Activated CD8-positive, alpha-beta T cell treated with anti-CD3 and anti-CD28 coated beads, Interleukin-2, amount 10 ng/mL, durations not matched to agents 7 days and 5 days (primary cell): ENCODE measurements at regions not wholly inside any gene's neighbourhood (a gene's known extent, or its start where the extent isn't known, plus 50 kb on each side); places are given as distances from the start of the nearest gene placed in this dataset.

Experiments
- ATAC-seq: fragments of 150-1000 bp; cut with Tn5 transposase; one replicate; pipeline ENCODE4 v1.10.0; 2021; ENCODE audit warnings: moderate library complexity
- CTCF ChIA-PET: fragments of 350-600 bp; sonication (Branson Sonifier 250); formaldehyde crosslinking; loops from one replicate; lab custom pipeline; 2021; ENCODE audit warnings: antibody characterized with exemption; lab: Charles Lee
- POLR2A ChIA-PET: fragments of 350-600 bp; sonication (Branson Sonifier 250); formaldehyde crosslinking; loops from one replicate; lab custom pipeline; 2021; ENCODE audit warnings: antibody characterized with exemption; lab: Charles Lee
- DNase-seq: peaks from one replicate; pipeline ENCODE4 v3.0.0-alpha.2; 2020
- H3K27ac Mint-ChIP-seq: one replicate; pipeline ENCODE4 v1.8.0; 2021; ENCODE audit warnings: mild to moderate bottlenecking, mixed read lengths
- H3K27me3 Mint-ChIP-seq: one replicate; pipeline ENCODE4 v1.8.0; 2021; ENCODE audit warnings: low read depth, mixed read lengths
- H3K36me3 Mint-ChIP-seq: one replicate; pipeline ENCODE4 v1.8.0; 2021; ENCODE audit warnings: low read depth, mixed read lengths
- H3K4me1 Mint-ChIP-seq: one replicate; pipeline ENCODE4 v1.8.0; 2021; ENCODE audit warnings: low read depth, mixed read lengths
- H3K4me3 Mint-ChIP-seq: one replicate; pipeline ENCODE4 v1.8.0; 2021; ENCODE audit warnings: mild to moderate bottlenecking, mixed read lengths
- H3K9me3 Mint-ChIP-seq: one replicate; pipeline ENCODE4 v1.8.0; 2022; ENCODE audit warnings: mixed read lengths; ENCODE audit not compliant: insufficient read depth

- Mint-ChIP-seq H3K9me3 (no peaks in the 10 kb centered on the region), H3K4me1 (no peaks in the 10 kb centered on the region), H3K27ac (no peak overlapping the region), H3K27me3 (no peaks in the 10 kb centered on the region), H3K36me3 (no peaks in the 10 kb centered on the region), H3K4me3 (no peak overlapping the region)
- POLR2A ChIA-PET = no interaction called here
- ATAC-seq = no peak
- CTCF ChIA-PET = no interaction called here
- DNase-seq = no peak
These were observed 124.0 kb upstream of the PMFBP1 start for GRCh38 chr16:72295914-72296313.

- Mint-ChIP-seq H3K27ac (no peak overlapping the region), H3K36me3 (no peaks in the 10 kb centered on the region), H3K4me1 (no peaks in the 10 kb centered on the region), H3K27me3 (no peaks in the 10 kb centered on the region), H3K9me3 (no peaks in the 10 kb centered on the region), H3K4me3 (no peak overlapping the region)
- ChIA-PET POLR2A (no interaction called here), CTCF (no interaction called here)
- no peak for ATAC-seq
- DNase-seq = no peak
These were observed 119.6 kb upstream of the PMFBP1 start for GRCh38 chr16:72291531-72291981.

- H3K4me1 Mint-ChIP-seq = no peaks in the 10 kb centered on the region
- DNase-seq (no peak), ATAC-seq (no peak)
- no peaks in the 10 kb centered on the region for H3K9me3 Mint-ChIP-seq
- no peaks in the 10 kb centered on the region for H3K27me3 Mint-ChIP-seq
- POLR2A ChIA-PET = no interaction called here
- H3K36me3 Mint-ChIP-seq = no peaks in the 10 kb centered on the region
- H3K4me3 Mint-ChIP-seq = no peak overlapping the region
- CTCF ChIA-PET = no interaction called here
- H3K27ac Mint-ChIP-seq = no peak overlapping the region
These were observed 119.2 kb upstream of the PMFBP1 start for GRCh38 chr16:72291121-72291520.

GRCh38 chr16:72287649-72288048 lies 115.7 kb upstream of the PMFBP1 start:
- no peaks in the 10 kb centered on the region for H3K9me3 Mint-ChIP-seq
- H3K27me3 Mint-ChIP-seq = no peaks in the 10 kb centered on the region
- H3K4me3 Mint-ChIP-seq = no peak overlapping the region
- H3K36me3 Mint-ChIP-seq = no peaks in the 10 kb centered on the region
- no peaks in the 10 kb centered on the region for H3K4me1 Mint-ChIP-seq
- ChIA-PET CTCF (no interaction called here), POLR2A (no interaction called here)
- DNase-seq = no peak
- no peak for ATAC-seq
- no peak overlapping the region for H3K27ac Mint-ChIP-seq

GRCh38 chr16:72286936-72287620 lies 115.1 kb upstream of the PMFBP1 start:
- ATAC-seq = no peak
- no peaks in the 10 kb centered on the region for H3K4me1 Mint-ChIP-seq
- DNase-seq = no peak
- ChIA-PET POLR2A (no interaction called here), CTCF (no interaction called here)
- no peak overlapping the region for H3K27ac Mint-ChIP-seq
- H3K9me3 Mint-ChIP-seq = no peaks in the 10 kb centered on the region
- H3K36me3 Mint-ChIP-seq = no peaks in the 10 kb centered on the region
- no peaks in the 10 kb centered on the region for H3K27me3 Mint-ChIP-seq
- no peak overlapping the region for H3K4me3 Mint-ChIP-seq

GRCh38 chr16:72285728-72286127 lies 113.8 kb upstream of the PMFBP1 start:
- no peak for ATAC-seq
- ChIA-PET CTCF (no interaction called here), POLR2A (no interaction called here)
- H3K36me3 Mint-ChIP-seq = no peaks in the 10 kb centered on the region
- no peak overlapping the region for H3K4me3 Mint-ChIP-seq
- no peaks in the 10 kb centered on the region for H3K9me3 Mint-ChIP-seq
- H3K27ac Mint-ChIP-seq = no peak overlapping the region
- DNase-seq = no peak
- no peaks in the 10 kb centered on the region for H3K4me1 Mint-ChIP-seq
- no peaks in the 10 kb centered on the region for H3K27me3 Mint-ChIP-seq

- Mint-ChIP-seq H3K27ac (no peak overlapping the region), H3K36me3 (no peaks in the 10 kb centered on the region), H3K4me1 (no peaks in the 10 kb centered on the region), H3K27me3 (no peaks in the 10 kb centered on the region), H3K4me3 (no peak overlapping the region), H3K9me3 (no peaks in the 10 kb centered on the region)
- ChIA-PET POLR2A (no interaction called here), CTCF (no interaction called here)
- DNase-seq = no peak
- no peak for ATAC-seq
These were observed 113.4 kb upstream of the PMFBP1 start for GRCh38 chr16:72285324-72285723.

GRCh38 chr16:72284042-72284789 lies 112.3 kb upstream of the PMFBP1 start:
- DNase-seq (no peak), ATAC-seq (no peak)
- H3K27ac Mint-ChIP-seq = no peak overlapping the region
- H3K27me3 Mint-ChIP-seq = no peaks in the 10 kb centered on the region
- H3K9me3 Mint-ChIP-seq = no peaks in the 10 kb centered on the region
- ChIA-PET CTCF (no interaction called here), POLR2A (no interaction called here)
- H3K36me3 Mint-ChIP-seq = no peaks in the 10 kb centered on the region
- no peaks in the 10 kb centered on the region for H3K4me1 Mint-ChIP-seq
- no peak overlapping the region for H3K4me3 Mint-ChIP-seq

GRCh38 chr16:72282362-72282761 lies 110.4 kb upstream of the PMFBP1 start:
- Mint-ChIP-seq H3K4me1 (no peaks in the 10 kb centered on the region), H3K27me3 (no peaks in the 10 kb centered on the region), H3K4me3 (no peak overlapping the region), H3K9me3 (no peaks in the 10 kb centered on the region), H3K36me3 (no peaks in the 10 kb centered on the region), H3K27ac (no peak overlapping the region)
- CTCF ChIA-PET = no interaction called here
- ATAC-seq (no peak), DNase-seq (no peak)
- POLR2A ChIA-PET = no interaction called here

- POLR2A ChIA-PET = no interaction called here
- Mint-ChIP-seq H3K27me3 (no peaks in the 10 kb centered on the region), H3K4me1 (no peaks in the 10 kb centered on the region), H3K9me3 (no peaks in the 10 kb centered on the region), H3K4me3 (no peak overlapping the region), H3K36me3 (no peaks in the 10 kb centered on the region), H3K27ac (no peak overlapping the region)
- CTCF ChIA-PET = no interaction called here
- DNase-seq = no peak
- no peak for ATAC-seq
These were observed 106.3 kb upstream of the PMFBP1 start for GRCh38 chr16:72278301-72278700.

GRCh38 chr16:72277749-72278148 lies 105.8 kb upstream of the PMFBP1 start:
- no peak overlapping the region for H3K27ac Mint-ChIP-seq
- no peak overlapping the region for H3K4me3 Mint-ChIP-seq
- H3K36me3 Mint-ChIP-seq = no peaks in the 10 kb centered on the region
- ChIA-PET POLR2A (no interaction called here), CTCF (no interaction called here)
- no peaks in the 10 kb centered on the region for H3K4me1 Mint-ChIP-seq
- H3K9me3 Mint-ChIP-seq = no peaks in the 10 kb centered on the region
- no peaks in the 10 kb centered on the region for H3K27me3 Mint-ChIP-seq
- DNase-seq (no peak), ATAC-seq (no peak)

GRCh38 chr16:72271699-72272240 lies 99.8 kb upstream of the PMFBP1 start:
- no peak for ATAC-seq
- POLR2A ChIA-PET = no interaction called here

More at GRCh38 chr16:72271699-72272240, 99.8 kb upstream of the PMFBP1 start:
- H3K4me1 Mint-ChIP-seq = no peaks in the 10 kb centered on the region
- CTCF ChIA-PET = interaction anchor here (0.7 to 1.3 kb wide), 3 partner anchors 142 to 147 kb away, joined by 3 to 4 read pairs (median 3); no protein-coding TSS in a partner anchor
- H3K9me3 Mint-ChIP-seq = no peaks in the 10 kb centered on the region
- no peaks in the 10 kb centered on the region for H3K36me3 Mint-ChIP-seq
- no peaks in the 10 kb centered on the region for H3K27me3 Mint-ChIP-seq
- no peak for DNase-seq
- no peak overlapping the region for H3K4me3 Mint-ChIP-seq
- H3K27ac Mint-ChIP-seq = no peak overlapping the region
